Thyroid gland (tissue), 4 donors: ENCODE measurements at regions not wholly inside any gene's neighbourhood (a gene's known extent, or its start where the extent isn't known, plus 50 kb on each side); places are given as distances from the start of the nearest gene placed in this dataset.

Source experiments
- DNase-seq, 2 donors: peaks; one replicate each; pipeline ENCODE4 v3.0.0-alpha.2; 2019
- H3K27ac ChIP-seq, 3 donors: fragments of 200-600 bp; sonication (generic); 1 replicate in 2 of 3; 2 replicates in 1 of 3; pipeline ENCODE4 v1.5.1; 2016 to 2019; ENCODE audit warnings: mild to moderate bottlenecking in 1 of 3, moderate library complexity in 1 of 3
- H3K27me3 ChIP-seq: fragments of 200-600 bp; sonication (generic); one replicate; pipeline ENCODE4 v1.5.1; 2019
- H3K36me3 ChIP-seq, 2 donors: fragments of 200-600 bp; sonication (generic); one replicate each; pipeline ENCODE4 v1.5.1; 2016 to 2019
- H3K4me1 ChIP-seq, 2 donors: fragments of 200-600 bp; sonication (generic); one replicate each; pipeline ENCODE4 v1.5.1; 2017 to 2019
- H3K4me3 ChIP-seq, 3 donors: fragments of 200-600 bp; sonication (generic); replicated peaks in 1 of 3; 1 replicate in 2 of 3; 2 replicates in 1 of 3; pipeline ENCODE4 v1.5.1; 2016; ENCODE audit warnings: mild to moderate bottlenecking in 1 of 3
- H3K9me3 ChIP-seq: fragments of 200-600 bp; sonication (generic); one replicate; pipeline ENCODE4 v1.5.1; 2017
- POLR2A ChIP-seq, 2 donors: fragments of 450-650 bp; IDR thresholded peaks; one replicate each; pipeline ENCODE4 v1.6.1; 2017; ENCODE audit warnings: antibody characterized with exemption in 2 of 2, mild to moderate bottlenecking in 2 of 2, moderate library complexity in 1 of 2
- WGBS, 2 donors: methylation state at CpG; one replicate each; pipeline ENCODE4 v1.1.5; 2017; 5-methylcytosine and 5-hydroxymethylcytosine counted together
- intact Hi-C: fragments of 100-400 bp; cut with DNase I; formaldehyde crosslinking; loops from one replicate; pipeline ENCODE4 v1.15.1; 2023
- TF ChIP-seq, protein P1 (sequence below), 6 experiments: fragments of 200-600 bp in 3 of 6; fragments of 450-650 bp in 3 of 6; sonication (generic) in 3 of 6; IDR thresholded peaks; one replicate each; pipeline ENCODE4 v1.5.1; 2016 to 2019; ENCODE audit warnings: antibody characterized with exemption in 6 of 6, mild to moderate bottlenecking in 2 of 6, inconsistent platforms in 1 of 6, moderate library complexity in 1 of 6

DNA sequence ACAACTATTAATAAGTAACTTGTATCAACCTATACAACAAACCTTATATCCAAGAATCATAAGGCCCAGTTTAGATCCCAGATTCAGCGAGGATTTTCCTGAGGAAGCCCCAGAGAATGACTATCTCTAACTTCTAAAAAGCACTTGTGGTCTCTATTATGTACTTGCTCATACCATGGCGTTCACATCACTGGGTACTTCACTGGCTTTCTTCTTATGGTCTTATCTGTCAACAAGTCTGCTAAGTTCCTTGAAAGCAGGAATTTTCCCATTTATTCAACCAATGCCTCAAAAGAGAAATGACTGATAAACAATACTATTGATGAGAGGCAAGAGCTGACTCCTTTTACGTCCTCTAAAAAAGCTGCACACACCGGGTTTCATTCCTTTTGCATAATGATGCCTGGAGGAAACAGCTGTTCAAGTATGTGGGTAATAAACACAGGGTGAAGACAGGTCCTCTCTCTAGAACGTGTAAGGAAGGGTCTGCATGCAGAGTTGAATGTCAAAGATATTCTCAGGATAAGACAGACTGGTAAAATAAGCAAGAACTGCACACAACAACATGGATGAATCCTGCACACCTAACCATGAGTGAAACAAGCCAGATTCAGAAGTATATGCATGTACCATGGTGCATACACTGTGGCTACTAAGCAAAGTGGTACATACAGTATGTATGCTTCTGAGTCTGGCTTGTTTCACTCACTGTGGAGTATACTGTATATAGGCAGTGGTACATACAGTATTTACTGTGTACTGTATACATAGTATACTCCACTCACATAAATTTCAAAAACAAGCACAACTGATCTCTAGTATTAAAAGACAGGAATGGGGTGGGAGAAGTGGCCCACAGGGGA is 408.7 kb downstream of the SHQ1 start:
- Histone ChIP-seq H3K4me1 (peaks cover 19 to 24% of the 10 kb centered on the region in 2 donors), H3K27ac (no peak overlapping the region), H3K27me3 (no peaks in the 10 kb centered on the region), H3K4me3 (no peak overlapping the region), H3K36me3 (no peaks in the 10 kb centered on the region), H3K9me3 (no peaks in the 10 kb centered on the region)
- 75 to 77% methylated on average over 5 of the region's 5 CpGs for WGBS, 2 donors
- no peak for DNase-seq
- TF ChIP-seq POLR2A (IDR thresholded peaks at IDR 0.05): no peak
- TF ChIP-seq, protein P1, sequence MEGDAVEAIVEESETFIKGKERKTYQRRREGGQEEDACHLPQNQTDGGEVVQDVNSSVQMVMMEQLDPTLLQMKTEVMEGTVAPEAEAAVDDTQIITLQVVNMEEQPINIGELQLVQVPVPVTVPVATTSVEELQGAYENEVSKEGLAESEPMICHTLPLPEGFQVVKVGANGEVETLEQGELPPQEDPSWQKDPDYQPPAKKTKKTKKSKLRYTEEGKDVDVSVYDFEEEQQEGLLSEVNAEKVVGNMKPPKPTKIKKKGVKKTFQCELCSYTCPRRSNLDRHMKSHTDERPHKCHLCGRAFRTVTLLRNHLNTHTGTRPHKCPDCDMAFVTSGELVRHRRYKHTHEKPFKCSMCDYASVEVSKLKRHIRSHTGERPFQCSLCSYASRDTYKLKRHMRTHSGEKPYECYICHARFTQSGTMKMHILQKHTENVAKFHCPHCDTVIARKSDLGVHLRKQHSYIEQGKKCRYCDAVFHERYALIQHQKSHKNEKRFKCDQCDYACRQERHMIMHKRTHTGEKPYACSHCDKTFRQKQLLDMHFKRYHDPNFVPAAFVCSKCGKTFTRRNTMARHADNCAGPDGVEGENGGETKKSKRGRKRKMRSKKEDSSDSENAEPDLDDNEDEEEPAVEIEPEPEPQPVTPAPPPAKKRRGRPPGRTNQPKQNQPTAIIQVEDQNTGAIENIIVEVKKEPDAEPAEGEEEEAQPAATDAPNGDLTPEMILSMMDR (IDR thresholded peaks at IDR 0.05): no peak
- intact Hi-C loops: no loop called here

DNA sequence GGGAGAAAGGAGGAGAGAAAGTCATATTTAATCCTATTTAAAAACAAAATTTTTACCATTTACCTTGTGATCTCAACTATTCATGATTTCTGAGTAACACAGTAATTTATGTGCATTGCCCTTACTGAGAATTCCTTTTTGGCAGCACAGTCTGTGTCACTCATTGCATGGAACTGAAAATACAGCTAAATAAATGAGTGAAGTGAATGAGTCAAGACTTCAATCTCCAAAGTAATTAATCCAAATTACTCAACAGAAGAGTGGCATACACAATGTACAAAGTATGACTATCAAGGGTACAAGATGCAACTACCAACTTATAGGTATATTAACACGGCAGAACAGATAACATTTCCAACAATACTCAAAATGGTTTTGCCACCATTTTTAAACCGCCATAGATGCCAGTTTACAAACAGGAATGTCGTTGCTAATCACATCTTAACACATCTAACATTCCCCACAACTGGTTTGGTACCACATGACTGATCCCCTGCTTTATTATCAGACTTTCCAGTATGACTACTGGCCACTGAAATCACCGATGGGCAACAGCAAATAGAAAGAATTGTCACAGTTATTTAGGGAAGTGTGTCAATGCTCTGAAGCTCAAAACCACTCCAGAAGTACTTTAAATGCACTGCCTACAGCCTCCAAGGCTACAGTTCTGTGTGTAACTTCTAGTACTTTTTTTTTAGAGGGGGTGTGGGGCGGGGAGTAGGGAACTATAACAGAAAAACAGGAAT is 410.4 kb downstream of the SHQ1 start:
- Histone ChIP-seq H3K9me3 (no peaks in the 10 kb centered on the region), H3K36me3 (no peaks in the 10 kb centered on the region), H3K27ac (no peak overlapping the region), H3K27me3 (no peaks in the 10 kb centered on the region), H3K4me1 (peaks cover 14 to 24% of the 10 kb centered on the region in 2 donors), H3K4me3 (no peak overlapping the region)
- TF ChIP-seq POLR2A (IDR thresholded peaks at IDR 0.05): no peak
- TF ChIP-seq, protein P1 (IDR thresholded peaks at IDR 0.05): no peak
- intact Hi-C loops: no loop called here
- no peak for DNase-seq
- WGBS, 2 donors: 68 to 71% methylated on average over 5 of the region's 5 CpGs

DNA sequence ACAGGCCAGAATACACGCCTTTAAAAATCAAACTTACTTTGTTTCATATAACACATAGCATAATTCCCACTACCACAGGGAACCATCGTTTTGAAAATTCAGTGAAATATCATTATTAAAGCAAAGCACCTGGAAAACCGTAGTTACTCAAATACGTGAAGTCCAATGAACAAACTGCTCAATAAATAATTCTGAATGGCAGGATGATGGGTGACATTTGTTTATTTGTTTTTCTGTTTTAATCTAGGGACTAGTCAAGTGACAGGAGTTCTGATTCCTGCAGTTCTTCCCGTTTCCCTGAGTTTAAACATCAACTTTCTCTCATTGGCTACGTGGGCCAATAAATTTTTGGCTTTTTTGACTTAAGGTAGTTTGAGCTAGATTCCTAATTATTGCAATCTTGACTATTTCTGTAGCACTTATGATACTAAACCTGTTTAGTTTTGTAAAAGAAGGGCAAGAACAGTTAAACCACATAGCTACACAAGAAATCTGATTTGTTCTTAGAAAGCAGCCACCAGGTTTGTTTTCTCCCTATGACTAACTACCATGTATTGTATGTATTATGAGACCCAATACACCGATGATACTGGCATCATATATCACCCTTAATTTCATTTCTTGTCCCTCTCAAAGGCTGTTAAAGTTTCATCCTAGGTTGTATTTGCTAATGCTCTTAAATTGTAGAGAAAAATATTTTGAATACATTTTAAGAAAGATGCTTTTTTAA is 411.2 kb downstream of the SHQ1 start:
- 73% methylated on average over 7 of the region's 7 CpGs for WGBS, 2 donors
- intact Hi-C loops: no loop called here
- TF ChIP-seq, protein P1 (IDR thresholded peaks at IDR 0.05): no peak
- no peak for TF ChIP-seq POLR2A (IDR thresholded peaks at IDR 0.05)
- H3K4me3 ChIP-seq: no peak overlapping the region
- no peaks in the 10 kb centered on the region for H3K27me3 ChIP-seq
- peaks cover 14 to 24% of the 10 kb centered on the region in 2 donors for H3K4me1 ChIP-seq
- H3K36me3 ChIP-seq: no peaks in the 10 kb centered on the region
- DNase-seq: no peak
- H3K9me3 ChIP-seq: no peaks in the 10 kb centered on the region
- no peak overlapping the region for H3K27ac ChIP-seq

DNA sequence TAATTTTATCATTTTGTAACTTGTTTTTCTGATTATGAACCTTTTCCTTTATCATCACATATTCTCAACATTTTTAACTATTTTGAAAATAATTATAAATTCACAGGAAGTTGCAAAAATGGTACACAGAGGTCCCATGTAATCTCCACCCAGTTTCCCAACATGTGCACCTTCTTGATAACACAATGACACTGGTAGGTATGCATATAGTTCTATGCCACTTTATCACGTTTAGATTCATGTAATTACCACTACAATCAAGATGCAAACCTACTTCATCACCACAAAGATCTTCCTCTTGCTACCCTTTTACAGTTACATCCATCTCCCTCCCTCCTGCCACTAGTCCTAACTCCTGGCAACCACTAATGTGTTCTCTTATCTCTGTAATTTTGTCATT is 413.9 kb downstream of the SHQ1 start:
- no peak for DNase-seq
- Histone ChIP-seq H3K4me3 (no peak overlapping the region), H3K27ac (no peak overlapping the region), H3K36me3 (no peaks in the 10 kb centered on the region), H3K27me3 (no peaks in the 10 kb centered on the region), H3K9me3 (no peaks in the 10 kb centered on the region), H3K4me1 (peaks cover 17 to 21% of the 10 kb centered on the region in 2 donors)
- intact Hi-C loops: no loop called here
- 55 to 78% methylated on average over 1 of the region's 1 CpG for WGBS, 2 donors
- TF ChIP-seq, protein P1 (IDR thresholded peaks at IDR 0.05): no peak
- TF ChIP-seq POLR2A (IDR thresholded peaks at IDR 0.05): no peak
